Sigmoid colon (tissue), 4 donors: ENCODE measurements at regions not wholly inside any gene's neighbourhood (a gene's known extent, or its start where the extent isn't known, plus 50 kb on each side); places are given as distances from the start of the nearest gene placed in this dataset.

Experiments
- EP300 ChIP-seq, 4 donors: sonication (generic); formaldehyde crosslinking; IDR thresholded peaks; one replicate each; pipeline ENCODE4 v1.6.1; 2017; ENCODE audit warnings: antibody characterized with exemption in 4 of 4
- POLR2A ChIP-seq, 2 donors: fragments of 450-650 bp; IDR thresholded peaks; one replicate each; pipeline ENCODE4 v1.6.1; 2016; ENCODE audit warnings: antibody characterized with exemption in 2 of 2, mild to moderate bottlenecking in 2 of 2, moderate library complexity in 2 of 2
- POLR2AphosphoS5 ChIP-seq, 4 donors: sonication (generic); formaldehyde crosslinking; IDR thresholded peaks; one replicate each; pipeline ENCODE4 v1.6.1; 2017; ENCODE audit warnings: antibody characterized with exemption in 4 of 4
- TF ChIP-seq, protein P1 (sequence below), 4 experiments: fragments of 450-650 bp in 3 of 4; fragments of 200-600 bp in 1 of 4; IDR thresholded peaks; one replicate each; pipeline ENCODE4 v1.5.1; 2016 to 2019; ENCODE audit warnings: antibody characterized with exemption in 4 of 4, mild to moderate bottlenecking in 3 of 4, moderate library complexity in 2 of 4

DNA sequence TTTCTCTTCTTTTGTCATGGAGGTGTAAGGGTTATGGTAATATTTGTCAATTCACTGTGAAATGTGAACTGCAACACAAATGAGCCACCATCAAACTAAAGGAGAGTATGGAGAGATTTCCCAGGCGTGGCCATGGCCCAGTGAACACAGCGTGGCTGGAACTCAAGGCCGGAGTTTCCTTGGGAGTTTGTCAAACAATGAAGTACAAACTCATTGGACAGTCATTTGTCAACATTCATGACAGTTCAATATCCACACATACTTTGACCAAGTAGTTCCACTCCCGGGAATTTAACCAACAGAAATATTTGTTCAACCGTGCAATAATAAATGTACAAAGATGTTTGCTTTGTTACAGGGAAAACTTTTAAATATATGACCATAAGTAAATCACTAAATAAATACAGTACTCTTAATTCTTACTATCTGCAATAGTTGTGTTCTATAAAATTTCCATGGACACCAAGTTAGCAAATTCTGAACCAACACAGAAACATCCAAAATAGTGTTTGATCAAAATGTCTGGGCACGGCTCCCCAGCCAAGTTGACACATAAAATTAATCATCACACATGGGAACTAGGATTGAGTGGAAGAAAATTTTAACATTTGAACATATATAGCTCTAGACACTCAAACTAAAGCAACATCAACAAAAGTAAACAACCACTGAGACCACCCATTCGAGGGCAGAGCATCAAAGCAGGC is 87.1 kb downstream of the DIRAS2 start:
- TF ChIP-seq POLR2A (IDR thresholded peaks at IDR 0.05), result no peak
- TF ChIP-seq, protein P1, sequence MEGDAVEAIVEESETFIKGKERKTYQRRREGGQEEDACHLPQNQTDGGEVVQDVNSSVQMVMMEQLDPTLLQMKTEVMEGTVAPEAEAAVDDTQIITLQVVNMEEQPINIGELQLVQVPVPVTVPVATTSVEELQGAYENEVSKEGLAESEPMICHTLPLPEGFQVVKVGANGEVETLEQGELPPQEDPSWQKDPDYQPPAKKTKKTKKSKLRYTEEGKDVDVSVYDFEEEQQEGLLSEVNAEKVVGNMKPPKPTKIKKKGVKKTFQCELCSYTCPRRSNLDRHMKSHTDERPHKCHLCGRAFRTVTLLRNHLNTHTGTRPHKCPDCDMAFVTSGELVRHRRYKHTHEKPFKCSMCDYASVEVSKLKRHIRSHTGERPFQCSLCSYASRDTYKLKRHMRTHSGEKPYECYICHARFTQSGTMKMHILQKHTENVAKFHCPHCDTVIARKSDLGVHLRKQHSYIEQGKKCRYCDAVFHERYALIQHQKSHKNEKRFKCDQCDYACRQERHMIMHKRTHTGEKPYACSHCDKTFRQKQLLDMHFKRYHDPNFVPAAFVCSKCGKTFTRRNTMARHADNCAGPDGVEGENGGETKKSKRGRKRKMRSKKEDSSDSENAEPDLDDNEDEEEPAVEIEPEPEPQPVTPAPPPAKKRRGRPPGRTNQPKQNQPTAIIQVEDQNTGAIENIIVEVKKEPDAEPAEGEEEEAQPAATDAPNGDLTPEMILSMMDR (IDR thresholded peaks at IDR 0.05), result no peak
- no peak for TF ChIP-seq POLR2AphosphoS5 (IDR thresholded peaks at IDR 0.05)
- no peak for TF ChIP-seq EP300 (IDR thresholded peaks at IDR 0.05)
